GM12878 (cell line): ENCODE measurements at regions not wholly inside any gene's neighbourhood (a gene's known extent, or its start where the extent isn't known, plus 50 kb on each side); places are given as distances from the start of the nearest gene placed in this dataset.

Source experiments
- ATAC-seq: fragments of 200-7000 bp; cut with Tn5 transposase; 3 replicates; pipeline ENCODE4 v1.9.1; 2020; ENCODE audit warnings: mild to moderate bottlenecking, moderate library complexity
- BruUV-seq: library from RNA; stranded (reverse); fragments of 400-500 nt; replicated peaks from 2 replicates; lab custom pipeline; 2021; lab: Mats Ljungman, UMichigan
- CTCF ChIA-PET: fragments of 300-600 bp; sonication (Branson Sonifier 250); formaldehyde crosslinking; extraction: SDS; loops from one replicate; lab custom pipeline; 2021; ENCODE audit warnings: inconsistent platforms; lab: Yijun Ruan, JAX
- POLR2A ChIA-PET: fragments of 350-600 bp; formaldehyde crosslinking; extraction: SDS; loops from one replicate; lab custom pipeline; 2021; ENCODE audit warnings: inconsistent platforms; lab: Charles Lee
- RAD21 ChIA-PET: fragments of 300-600 bp; sonication (Branson Sonifier 250); formaldehyde crosslinking; loops from one replicate; lab custom pipeline; 2023; ENCODE audit warnings: antibody characterized with exemption; ENCODE audit not compliant: unreplicated experiment; lab: Charles Lee
- SMC1A ChIA-PET: fragments of 300-600 bp; sonication (Branson Sonifier 250); formaldehyde crosslinking; loops from one replicate; lab custom pipeline; 2023; ENCODE audit not compliant: unreplicated experiment, uncharacterized antibody; lab: Charles Lee
- DNase-seq: peaks from one replicate; pipeline ENCODE4 v3.0.0-alpha.2; 2011; ENCODE audit warnings: low read depth, low spot score
- FAIRE-seq: peaks from 3 replicates; lab custom pipeline; 2011; peaks lifted over from hg19 to GRCh38; lab: Jason Lieb, UNC
- H2AFZ ChIP-seq: 2 replicates; pipeline ENCODE4 v1.6.0; 2011; ENCODE audit warnings: low read depth, low read length, control low read depth; ENCODE audit not compliant: control insufficient read depth
- H3K27ac ChIP-seq: 2 replicates; pipeline ENCODE4 v1.5.1; 2011; ENCODE audit warnings: control low read depth; ENCODE audit not compliant: control insufficient read depth, insufficient read depth
- H3K27me3 ChIP-seq, 2 experiments: replicated peaks in 1 of 2; 2 replicates each; pipeline versions ENCODE4 v1.6.0 to v1.6.1; 2011; ENCODE audit warnings: low read length in 1 of 2; ENCODE audit not compliant: control insufficient read depth in 2 of 2, insufficient read depth in 2 of 2
- H3K36me3 ChIP-seq, 2 experiments: 2 replicates each; pipeline ENCODE4 v1.5.1; 2011; ENCODE audit warnings: low read length in 1 of 2; ENCODE audit not compliant: control insufficient read depth in 2 of 2, insufficient read depth in 2 of 2
- H3K4me1 ChIP-seq: 2 replicates; pipeline ENCODE4 v1.6.1; 2011; ENCODE audit warnings: mild to moderate bottlenecking, low read length, moderate library complexity, mixed read lengths; ENCODE audit not compliant: control insufficient read depth, insufficient read depth
- H3K4me2 ChIP-seq: 2 replicates; pipeline ENCODE4 v1.6.0; 2011; ENCODE audit warnings: control low read depth; ENCODE audit not compliant: control insufficient read depth, insufficient read depth
- H3K4me3 ChIP-seq: fragments of 200-600 bp; sonication (generic); 2 replicates; pipeline ENCODE4 v1.5.1; 2016
- H3K79me2 ChIP-seq: 2 replicates; pipeline ENCODE4 v1.6.0; 2011; ENCODE audit warnings: low read length; ENCODE audit not compliant: control insufficient read depth, insufficient read depth
- H3K9ac ChIP-seq: 2 replicates; pipeline ENCODE4 v1.8.0; 2011; ENCODE audit warnings: low read length, control low read depth, mixed read lengths; ENCODE audit not compliant: control insufficient read depth, insufficient read depth
- H3K9me3 ChIP-seq: replicated peaks from 3 replicates; pipeline ENCODE4 v1.5.1; 2011; ENCODE audit warnings: mild to moderate bottlenecking, low read length; ENCODE audit not compliant: control insufficient read depth, insufficient read depth
- H4K20me1 ChIP-seq: 2 replicates; pipeline ENCODE4 v1.6.0; 2011; ENCODE audit not compliant: control insufficient read depth, insufficient read depth
- MEF2B ChIP-seq: fragments of 450-650 bp; IDR thresholded peaks from 2 replicates; pipeline ENCODE4 v1.6.1; 2018; ENCODE audit warnings: mild to moderate bottlenecking, moderate library complexity; ENCODE audit not compliant: partially characterized antibody, poor library complexity, severe bottlenecking
- POLR2AphosphoS2 ChIP-seq: IDR thresholded peaks from 2 replicates; pipeline ENCODE4 v1.6.1; 2011; ENCODE audit warnings: low read depth, mild to moderate bottlenecking, low read length, improper control_type of control experiment, moderate library complexity
- SMC3 ChIP-seq: IDR thresholded peaks from 2 replicates; pipeline ENCODE4 v1.6.1; 2011; ENCODE audit warnings: low read length, improper control_type of control experiment, borderline replicate concordance
- SREBF2 ChIP-seq: IDR thresholded peaks from 2 replicates; pipeline ENCODE4 v1.6.1; 2012; ENCODE audit warnings: mild to moderate bottlenecking, low read length
- TBL1XR1 ChIP-seq: IDR thresholded peaks from 2 replicates; pipeline ENCODE4 v1.6.1; 2012; ENCODE audit warnings: low read depth, low read length, improper control_type of control experiment
- WGBS: methylation state at CpG from one replicate; pipeline ENCODE4 v1.1.6; 2016; ENCODE audit warnings: low lambda C conversion rate; ENCODE audit not compliant: insufficient replicate concordance, insufficient coverage; ENCODE audit errors: missing lambda C conversion rate; 5-methylcytosine and 5-hydroxymethylcytosine counted together
- in situ Hi-C: fragments of 300-500 bp; cut with MboI; formaldehyde crosslinking; loops from 9 replicates; pipeline ENCODE4 v1.14.3; 2018; ENCODE audit warnings: mixed read lengths
- intact Hi-C: fragments of 100-400 bp; cut with micrococcal nuclease; formaldehyde crosslinking; loops from one replicate; pipeline ENCODE4 v1.14.2; 2022; ENCODE audit not compliant: unreplicated experiment

DNA sequence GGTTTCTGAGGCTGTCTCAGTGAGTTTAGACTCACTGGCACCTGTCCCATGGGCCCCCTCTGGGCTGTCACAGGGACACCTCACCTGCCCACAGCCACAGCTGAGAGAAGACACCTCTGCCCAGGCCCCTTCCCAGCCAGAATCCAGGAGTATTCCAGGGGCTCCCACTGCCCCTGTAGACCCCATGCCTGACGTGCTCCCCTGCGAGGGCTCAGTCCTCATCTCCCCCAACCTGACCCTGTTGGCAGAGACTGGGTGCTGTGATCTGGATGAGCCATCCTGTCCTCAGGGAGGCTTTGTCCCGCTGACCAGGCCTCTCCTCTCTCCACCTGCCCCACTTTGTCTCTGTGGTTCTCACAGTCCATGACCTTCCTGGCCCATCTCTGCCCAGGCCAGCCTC, 89.4 kb downstream of the DHRS2 start (continued):
- TF ChIP-seq MEF2B, result no peak
- no peak for TF ChIP-seq SMC3

DNA sequence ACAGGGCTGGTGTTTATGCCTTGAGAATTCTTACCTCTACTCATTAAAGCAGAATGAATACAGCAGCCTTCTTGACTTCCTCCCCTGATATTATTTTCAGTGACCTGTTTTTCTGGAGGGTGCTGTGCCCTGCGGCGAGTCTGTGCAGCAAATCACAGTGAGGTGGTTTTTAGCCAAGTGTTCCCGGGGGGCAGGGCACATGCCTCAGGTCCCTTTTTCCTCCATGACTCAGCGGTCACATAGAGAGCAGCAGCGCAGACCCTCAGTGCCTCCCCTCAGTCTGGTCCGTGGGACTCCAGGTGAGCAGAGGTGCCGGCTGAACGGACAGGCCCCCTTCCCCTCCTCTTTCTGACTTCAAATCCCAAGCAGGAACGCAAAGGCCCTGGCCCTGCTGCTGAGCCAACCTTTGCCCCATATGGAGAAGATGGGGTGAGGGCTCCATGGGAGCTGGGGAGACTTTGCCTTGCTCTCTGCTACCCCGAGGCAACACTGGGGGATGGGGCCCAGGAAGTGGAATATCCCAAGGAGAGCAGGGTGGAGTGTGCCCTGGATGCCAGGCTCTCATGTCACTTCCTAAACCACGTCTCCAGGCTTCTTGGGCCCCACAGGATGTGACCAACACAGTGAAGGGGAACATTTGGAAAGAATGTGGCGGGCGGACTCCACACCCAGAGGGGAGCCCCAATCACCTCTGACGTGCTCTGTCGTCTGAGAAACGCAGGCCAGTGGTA, 90.0 kb downstream of the DHRS2 start:
- intact Hi-C loops, result loop anchor here (5.0 kb wide), 2 partner anchors 139 to 201 kb away; no protein-coding TSS in a partner anchor
- H3K4me3 ChIP-seq, result no peak overlapping the region
- no peak for FAIRE-seq

More for the DNA sequence above, 90.0 kb downstream of the DHRS2 start:
- no peak overlapping the region for H3K9ac ChIP-seq
- H3K79me2 ChIP-seq, result no peaks in the 10 kb centered on the region
- H2AFZ ChIP-seq, result no peak overlapping the region
- in situ Hi-C loops, result loop anchor here (10.0 kb wide), 1 partner anchor 189 kb away; no protein-coding TSS in a partner anchor
- H3K4me1 ChIP-seq, result no peaks in the 10 kb centered on the region
- H3K4me2 ChIP-seq, result no peak overlapping the region
- no peaks in the 10 kb centered on the region for H3K27me3 ChIP-seq
- RAD21 ChIA-PET, result no interaction called here
- DNase-seq (no peak), ATAC-seq (no peak)
- POLR2A ChIA-PET, result no interaction called here
- H3K9me3 ChIP-seq, result no peaks in the 10 kb centered on the region
- BruUV-seq, result no TSS peak
- CTCF ChIA-PET, result interaction anchor here (0.7 to 0.9 kb wide), 2 partner anchors 185 to 189 kb away, joined by 3 to 5 read pairs; no protein-coding TSS in a partner anchor
- no peaks in the 10 kb centered on the region for H3K36me3 ChIP-seq
- no peak overlapping the region for H3K27ac ChIP-seq
- H4K20me1 ChIP-seq, result no peaks in the 10 kb centered on the region
- SMC1A ChIA-PET, result interaction anchor here (0.6 to 1.7 kb wide), 4 partner anchors 9 to 137 kb away, joined by 3 to 4 read pairs (median 3); no protein-coding TSS in a partner anchor
- no peak for TF ChIP-seq MEF2B
- TF ChIP-seq SREBF2, result no peak
- TF ChIP-seq POLR2AphosphoS2, result no peak
- no peak for TF ChIP-seq TBL1XR1
- WGBS, result 35% methylated on average over 16 of the region's 16 CpGs
